Heart left ventricle (tissue), 13 donors: ENCODE measurements at regions not wholly inside any gene's neighbourhood (a gene's known extent, or its start where the extent isn't known, plus 50 kb on each side); places are given as distances from the start of the nearest gene placed in this dataset.

Experiments used
- POLR2A ChIP-seq, 2 donors: fragments of 450-650 bp; IDR thresholded peaks; one replicate each; pipeline ENCODE4 v1.6.1; 2017; ENCODE audit warnings: antibody characterized with exemption in 2 of 2, mild to moderate bottlenecking in 2 of 2, moderate library complexity in 2 of 2
- TF ChIP-seq, protein P1 (sequence below), 12 donors: fragments of 200-600 bp; sonication (generic) in 4 of 12; IDR thresholded peaks; one replicate each; pipeline versions ENCODE4 v1.5.0 to v1.8.0; 2018 to 2022; ENCODE audit warnings: antibody characterized with exemption in 12 of 12, mild to moderate bottlenecking in 5 of 12
- donor health status: ischemic (EF 13 %, LVEDD 7.1; RV severe dilation, severe dysfunction).
- donor health status: DM: no; HTN: yes; CAD: no.
- donor health status: DM: no; HTN: no; CAD: no.
- donor health status: ischemic (EF 25% LVEDD 6.9; RV normal size, moderate dysfunction).
- donor health status: ischemic (EF 25% LVEDD 5.7; RV mildly dilated, moderate dysfunction).
- donor health status: ischemic (EF 35%, LVEDD 5.7; RV mildly dilated, moderate dysfunction).
- donor health status: nonischemic (EF 11% LVEDD 7.7; RV severe dilation, severe dysfunction).
- donor health status: DM: yes; HTN: yes; CAD: no.
- donor health status: PGD.
- donor health status: ischemic (EF 29% LVEDD 5.4; RV normal size, mild dysfunction).
- donor health status: nonischemic (EF 23%, LVEDD 6.1; RV moderate dilation, normal function).

DNA sequence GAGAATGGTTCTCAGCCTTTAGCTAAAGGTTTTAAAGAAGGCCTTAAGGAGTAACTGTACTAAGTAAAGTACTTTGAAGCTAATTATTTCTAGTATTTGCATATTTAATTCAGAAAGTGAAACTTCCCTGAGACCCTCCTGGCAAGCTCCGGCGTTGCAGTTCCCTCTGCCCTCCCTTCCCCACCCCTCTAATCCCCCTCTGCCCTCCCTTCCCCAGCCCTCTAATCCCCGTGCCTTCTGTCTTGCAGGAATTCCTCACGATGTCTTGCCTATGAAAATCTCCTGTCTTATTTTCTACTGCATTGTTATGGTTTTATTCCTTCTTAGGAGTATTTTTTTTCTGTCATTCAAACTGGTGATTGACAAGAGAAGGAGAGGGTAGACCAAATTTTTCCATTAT lies 236.9 kb downstream of the COL4A1 start:
- TF ChIP-seq, protein P1, sequence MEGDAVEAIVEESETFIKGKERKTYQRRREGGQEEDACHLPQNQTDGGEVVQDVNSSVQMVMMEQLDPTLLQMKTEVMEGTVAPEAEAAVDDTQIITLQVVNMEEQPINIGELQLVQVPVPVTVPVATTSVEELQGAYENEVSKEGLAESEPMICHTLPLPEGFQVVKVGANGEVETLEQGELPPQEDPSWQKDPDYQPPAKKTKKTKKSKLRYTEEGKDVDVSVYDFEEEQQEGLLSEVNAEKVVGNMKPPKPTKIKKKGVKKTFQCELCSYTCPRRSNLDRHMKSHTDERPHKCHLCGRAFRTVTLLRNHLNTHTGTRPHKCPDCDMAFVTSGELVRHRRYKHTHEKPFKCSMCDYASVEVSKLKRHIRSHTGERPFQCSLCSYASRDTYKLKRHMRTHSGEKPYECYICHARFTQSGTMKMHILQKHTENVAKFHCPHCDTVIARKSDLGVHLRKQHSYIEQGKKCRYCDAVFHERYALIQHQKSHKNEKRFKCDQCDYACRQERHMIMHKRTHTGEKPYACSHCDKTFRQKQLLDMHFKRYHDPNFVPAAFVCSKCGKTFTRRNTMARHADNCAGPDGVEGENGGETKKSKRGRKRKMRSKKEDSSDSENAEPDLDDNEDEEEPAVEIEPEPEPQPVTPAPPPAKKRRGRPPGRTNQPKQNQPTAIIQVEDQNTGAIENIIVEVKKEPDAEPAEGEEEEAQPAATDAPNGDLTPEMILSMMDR (IDR thresholded peaks at IDR 0.05) = no peak
- TF ChIP-seq POLR2A (IDR thresholded peaks at IDR 0.05) = no peak
